ENCODE measurements at regions not wholly inside any gene's neighbourhood (a gene's known extent, or its start where the extent isn't known, plus 50 kb on each side); places are given as distances from the start of the nearest gene placed in this dataset.

- no TSS peak for BruUV-seq (replicated peaks)
- Histone ChIP-seq H3K9ac (ENCODE audit: low read length) (no peak overlapping the region), H4K20me1 (ENCODE audit: low read length) (no peaks in the 10 kb centered on the region), H3F3A (ENCODE audit: low read length, unreplicated experiment) (no peaks in the 10 kb centered on the region), H3K79me2 (ENCODE audit: low read length) (no peaks in the 10 kb centered on the region), H2AFZ (ENCODE audit: low read length) (no peak overlapping the region), H3K9me2 (replicated peaks; ENCODE audit: low read length) (no peaks in the 10 kb centered on the region), H3K4me2 (ENCODE audit: low read length) (no peak overlapping the region), H3K4me1 (ENCODE audit: insufficient read depth, low read length) (no peaks in the 10 kb centered on the region), H3K4me3 (ENCODE audit: low read length) (no peak overlapping the region), H3K27me3 (ENCODE audit: low read length) (no peaks in the 10 kb centered on the region), H3K9me3 (ENCODE audit: low read length) (no peaks in the 10 kb centered on the region), H3K36me3 (ENCODE audit: low read depth, low read length) (no peaks in the 10 kb centered on the region), H3K27ac (ENCODE audit: low read length) (no peak overlapping the region)
- ChIA-PET POLR2A (ENCODE audit: unreplicated experiment) (no interaction called here), CTCF (no interaction called here)
- no peak for DNase-seq
- TF ChIP-seq CTCF (conservative IDR thresholded peaks at IDR 0.05; ENCODE audit: low read depth, low read length) (no peak), EZH2 (IDR thresholded peaks at IDR 0.05; ENCODE audit: low read length, unreplicated experiment) (no peak), EZH2phosphoT487 (IDR thresholded peaks at IDR 0.05; ENCODE audit: borderline replicate concordance, low read length) (no peak)
- no peak for ATAC-seq
- intact Hi-C loops (cut with micrococcal nuclease): no loop called here
These were observed 733.6 kb upstream of the TBX3 start for GRCh38 chr12:115417610-115418009.

- H3K4me3 ChIP-seq (ENCODE audit: low read length): no peak overlapping the region
- ATAC-seq (no peak), DNase-seq (no peak)
- intact Hi-C loops (cut with micrococcal nuclease): no loop called here
- no peak overlapping the region for H2AFZ ChIP-seq (ENCODE audit: low read length)
- H3K4me1 ChIP-seq (ENCODE audit: insufficient read depth, low read length): no peaks in the 10 kb centered on the region
- H3K36me3 ChIP-seq (ENCODE audit: low read depth, low read length): no peaks in the 10 kb centered on the region
- TF ChIP-seq CTCF (conservative IDR thresholded peaks at IDR 0.05; ENCODE audit: low read depth, low read length): no peak
- no peak for TF ChIP-seq EZH2 (IDR thresholded peaks at IDR 0.05; ENCODE audit: low read length, unreplicated experiment)
- TF ChIP-seq EZH2phosphoT487 (IDR thresholded peaks at IDR 0.05; ENCODE audit: borderline replicate concordance, low read length): no peak
- POLR2A ChIA-PET (ENCODE audit: unreplicated experiment): no interaction called here
- no peak overlapping the region for H3K27ac ChIP-seq (ENCODE audit: low read length)
- no peaks in the 10 kb centered on the region for H3K79me2 ChIP-seq (ENCODE audit: low read length)
- no peak overlapping the region for H3K9ac ChIP-seq (ENCODE audit: low read length)
- H4K20me1 ChIP-seq (ENCODE audit: low read length): no peaks in the 10 kb centered on the region
- no TSS peak for BruUV-seq (replicated peaks)
- H3F3A ChIP-seq (ENCODE audit: low read length, unreplicated experiment): no peaks in the 10 kb centered on the region
- no peaks in the 10 kb centered on the region for H3K27me3 ChIP-seq (ENCODE audit: low read length)
- CTCF ChIA-PET: no interaction called here
- no peaks in the 10 kb centered on the region for H3K9me3 ChIP-seq (ENCODE audit: low read length)
- H3K4me2 ChIP-seq (ENCODE audit: low read length): no peak overlapping the region
- no peaks in the 10 kb centered on the region for H3K9me2 ChIP-seq (replicated peaks; ENCODE audit: low read length)
These were observed 732.9 kb upstream of the TBX3 start for GRCh38 chr12:115416869-115417268.

- Histone ChIP-seq H4K20me1 (ENCODE audit: low read length) (no peaks in the 10 kb centered on the region), H3K27me3 (ENCODE audit: low read length) (no peaks in the 10 kb centered on the region), H3F3A (ENCODE audit: low read length, unreplicated experiment) (no peaks in the 10 kb centered on the region), H3K9me2 (replicated peaks; ENCODE audit: low read length) (no peaks in the 10 kb centered on the region), H3K79me2 (ENCODE audit: low read length) (no peaks in the 10 kb centered on the region), H2AFZ (ENCODE audit: low read length) (no peak overlapping the region), H3K4me2 (ENCODE audit: low read length) (no peak overlapping the region), H3K4me3 (ENCODE audit: low read length) (no peak overlapping the region), H3K9ac (ENCODE audit: low read length) (no peak overlapping the region), H3K9me3 (ENCODE audit: low read length) (no peaks in the 10 kb centered on the region), H3K36me3 (ENCODE audit: low read depth, low read length) (no peaks in the 10 kb centered on the region), H3K27ac (ENCODE audit: low read length) (no peak overlapping the region), H3K4me1 (ENCODE audit: insufficient read depth, low read length) (no peaks in the 10 kb centered on the region)
- POLR2A ChIA-PET (ENCODE audit: unreplicated experiment): no interaction called here
- no TSS peak for BruUV-seq (replicated peaks)
- TF ChIP-seq CTCF (conservative IDR thresholded peaks at IDR 0.05; ENCODE audit: low read depth, low read length): no peak
- TF ChIP-seq EZH2phosphoT487 (IDR thresholded peaks at IDR 0.05; ENCODE audit: borderline replicate concordance, low read length): no peak
- no peak for TF ChIP-seq EZH2 (IDR thresholded peaks at IDR 0.05; ENCODE audit: low read length, unreplicated experiment)
- CTCF ChIA-PET: no interaction called here
- ATAC-seq: no peak
- intact Hi-C loops (cut with micrococcal nuclease): no loop called here
- no peak for DNase-seq
These were observed 729.7 kb upstream of the TBX3 start for GRCh38 chr12:115413626-115414025.
